Neural cell (in vitro differentiated cells): ENCODE measurements at regions not wholly inside any gene's neighbourhood (a gene's known extent, or its start where the extent isn't known, plus 50 kb on each side); places are given as distances from the start of the nearest gene placed in this dataset.

Source experiments
- H2AFZ ChIP-seq: fragments of 200-600, 300-800 bp; sonication (generic), shearing (Covaris generic); 2 replicates; pipeline ENCODE4 v1.6.0; 2014; ENCODE audit warnings: low read depth, mild to moderate bottlenecking, antibody characterized with exemption, low read length, moderate library complexity
- H3F3A ChIP-seq: fragments of 200-600 bp; shearing (Covaris generic); 2 replicates; pipeline ENCODE4 v1.6.1; 2016; ENCODE audit warnings: mild to moderate bottlenecking, moderate library complexity, mixed read lengths, antibody characterized with exemption, low read length; ENCODE audit not compliant: insufficient read depth, poor library complexity, severe bottlenecking
- H3K27ac ChIP-seq: fragments of 200-600, 300-800 bp; sonication (generic), shearing (Covaris generic); 2 replicates; pipeline ENCODE4 v1.5.1; 2014; ENCODE audit warnings: mild to moderate bottlenecking, low read length, moderate library complexity
- H3K27me3 ChIP-seq: fragments of 300-800, 200-600 bp; sonication (generic), shearing (Covaris generic); 2 replicates; pipeline ENCODE4 v1.6.0; 2014; ENCODE audit warnings: mild to moderate bottlenecking, low read depth, low read length, moderate library complexity; ENCODE audit not compliant: insufficient read depth
- H3K36me3 ChIP-seq: fragments of 300-800, 200-600 bp; sonication (generic), shearing (Covaris generic); 2 replicates; pipeline ENCODE4 v1.5.1; 2014; ENCODE audit warnings: mild to moderate bottlenecking, antibody characterized with exemption, low read length, moderate library complexity; ENCODE audit not compliant: insufficient read depth
- H3K4me2 ChIP-seq: fragments of 300-800, 200-600 bp; sonication (generic), shearing (Covaris generic); 2 replicates; pipeline ENCODE4 v1.6.0; 2014; ENCODE audit warnings: mild to moderate bottlenecking, low read length
- H3K4me3 ChIP-seq: fragments of 300-800, 200-600 bp; sonication (generic), shearing (Covaris generic); 2 replicates; pipeline ENCODE4 v1.5.1; 2014; ENCODE audit warnings: mild to moderate bottlenecking, low read length, moderate library complexity
- H3K79me2 ChIP-seq: fragments of 200-600 bp; shearing (Covaris generic); replicated peaks from 2 replicates; pipeline ENCODE4 v1.6.0; 2014; ENCODE audit warnings: mild to moderate bottlenecking, low read length, moderate library complexity; ENCODE audit not compliant: insufficient read depth
- H3K9ac ChIP-seq: fragments of 300-800, 200-600 bp; sonication (generic), shearing (Covaris generic); 2 replicates; pipeline ENCODE4 v1.6.1; 2016; ENCODE audit warnings: mild to moderate bottlenecking, low read length, mixed read lengths
- H3K9me2 ChIP-seq: fragments of 200-600 bp; shearing (Covaris generic); 2 replicates; pipeline ENCODE4 v1.6.1; 2016; ENCODE audit warnings: mild to moderate bottlenecking, low read length, mixed read lengths; ENCODE audit not compliant: insufficient read depth
- H3K9me3 ChIP-seq: fragments of 200-600, 300-800 bp; sonication (generic), shearing (Covaris generic); 2 replicates; pipeline ENCODE4 v1.6.1; 2016; ENCODE audit warnings: mild to moderate bottlenecking, mixed run types, low read length, moderate library complexity, mixed read lengths
- H4K20me1 ChIP-seq: fragments of 200-600 bp; shearing (Covaris generic); 2 replicates; pipeline ENCODE4 v1.6.1; 2016; ENCODE audit warnings: mild to moderate bottlenecking, mixed run types; ENCODE audit not compliant: insufficient read depth
- EP300 ChIP-seq: fragments of 450-650 bp; conservative IDR thresholded peaks from 2 replicates; pipeline ENCODE4 v1.6.1; 2014; ENCODE audit warnings: antibody characterized with exemption, mild to moderate bottlenecking, moderate library complexity; ENCODE audit not compliant: poor library complexity, severe bottlenecking
- EZH2 ChIP-seq: fragments of 200-600, 300-800 bp; shearing (Covaris generic), sonication (generic); IDR thresholded peaks from 2 replicates; pipeline ENCODE4 v1.6.1; 2014; ENCODE audit warnings: antibody characterized with exemption, low read length, borderline replicate concordance, mild to moderate bottlenecking; ENCODE audit not compliant: insufficient read depth, poor library complexity, severe bottlenecking
- MXI1 ChIP-seq: fragments of 450-650 bp; conservative IDR thresholded peaks from 2 replicates; pipeline ENCODE4 v1.6.1; 2014; ENCODE audit warnings: antibody characterized with exemption, mild to moderate bottlenecking; ENCODE audit not compliant: poor library complexity, severe bottlenecking
- POLR2AphosphoS5 ChIP-seq: IDR thresholded peaks from 2 replicates; pipeline ENCODE4 v1.6.1; 2012
- RAD21 ChIP-seq: fragments of 450-650 bp; conservative IDR thresholded peaks from 2 replicates; pipeline ENCODE4 v1.6.1; 2014; ENCODE audit warnings: antibody characterized with exemption, mild to moderate bottlenecking, moderate library complexity
- SMC3 ChIP-seq: fragments of 450-650 bp; conservative IDR thresholded peaks from 2 replicates; pipeline ENCODE4 v1.6.1; 2014; ENCODE audit warnings: antibody characterized with exemption, mild to moderate bottlenecking, moderate library complexity; ENCODE audit not compliant: poor library complexity
- TAF1 ChIP-seq: IDR thresholded peaks from 2 replicates; pipeline ENCODE4 v1.6.1; 2012; ENCODE audit warnings: low read depth
- TF ChIP-seq, protein P1 (sequence below): fragments of 450-650 bp; IDR thresholded peaks from 2 replicates; pipeline ENCODE4 v1.5.1; 2014; ENCODE audit warnings: antibody characterized with exemption, mild to moderate bottlenecking, moderate library complexity; ENCODE audit not compliant: poor library complexity, severe bottlenecking
- TF ChIP-seq, protein P2 (sequence below): IDR thresholded peaks from 2 replicates; pipeline ENCODE4 v1.6.1; 2012; ENCODE audit warnings: borderline replicate concordance

DNA sequence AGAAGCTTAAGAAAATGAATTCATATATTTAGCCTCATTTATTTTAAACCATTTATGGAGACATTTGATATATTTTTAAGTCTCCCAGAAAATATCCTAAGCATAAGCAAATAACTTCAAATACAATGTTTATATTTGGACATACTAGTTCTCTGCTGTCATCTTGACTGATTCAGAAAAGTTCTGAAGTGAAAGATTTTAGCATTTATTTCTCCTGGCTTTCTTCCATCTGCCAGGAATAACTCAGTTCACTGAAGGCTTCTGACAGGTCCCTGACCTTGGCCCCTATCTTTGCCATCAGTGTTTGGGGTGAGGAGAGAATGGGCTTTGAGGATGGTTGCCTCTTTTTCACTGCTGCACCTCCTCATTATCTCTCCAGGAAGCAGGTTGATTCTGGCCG lies 115.7 kb downstream of the SLIT2 start:
- Histone ChIP-seq H3K4me3 (no peak overlapping the region), H2AFZ (no peak overlapping the region), H3K9me3 (no peaks in the 10 kb centered on the region), H3K36me3 (no peaks in the 10 kb centered on the region), H3F3A (no peaks in the 10 kb centered on the region), H4K20me1 (no peaks in the 10 kb centered on the region), H3K27ac (no peak overlapping the region), H3K4me2 (no peak overlapping the region), H3K9me2 (no peaks in the 10 kb centered on the region), H3K27me3 (no peaks in the 10 kb centered on the region), H3K79me2 (no peaks in the 10 kb centered on the region), H3K9ac (no peak overlapping the region)
- no peak for TF ChIP-seq POLR2AphosphoS5
- TF ChIP-seq EZH2: no peak
- TF ChIP-seq RAD21: no peak
- no peak for TF ChIP-seq EP300
- no peak for TF ChIP-seq TAF1
- TF ChIP-seq, protein P1, sequence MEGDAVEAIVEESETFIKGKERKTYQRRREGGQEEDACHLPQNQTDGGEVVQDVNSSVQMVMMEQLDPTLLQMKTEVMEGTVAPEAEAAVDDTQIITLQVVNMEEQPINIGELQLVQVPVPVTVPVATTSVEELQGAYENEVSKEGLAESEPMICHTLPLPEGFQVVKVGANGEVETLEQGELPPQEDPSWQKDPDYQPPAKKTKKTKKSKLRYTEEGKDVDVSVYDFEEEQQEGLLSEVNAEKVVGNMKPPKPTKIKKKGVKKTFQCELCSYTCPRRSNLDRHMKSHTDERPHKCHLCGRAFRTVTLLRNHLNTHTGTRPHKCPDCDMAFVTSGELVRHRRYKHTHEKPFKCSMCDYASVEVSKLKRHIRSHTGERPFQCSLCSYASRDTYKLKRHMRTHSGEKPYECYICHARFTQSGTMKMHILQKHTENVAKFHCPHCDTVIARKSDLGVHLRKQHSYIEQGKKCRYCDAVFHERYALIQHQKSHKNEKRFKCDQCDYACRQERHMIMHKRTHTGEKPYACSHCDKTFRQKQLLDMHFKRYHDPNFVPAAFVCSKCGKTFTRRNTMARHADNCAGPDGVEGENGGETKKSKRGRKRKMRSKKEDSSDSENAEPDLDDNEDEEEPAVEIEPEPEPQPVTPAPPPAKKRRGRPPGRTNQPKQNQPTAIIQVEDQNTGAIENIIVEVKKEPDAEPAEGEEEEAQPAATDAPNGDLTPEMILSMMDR: no peak
- TF ChIP-seq MXI1: no peak
- TF ChIP-seq SMC3: no peak
- TF ChIP-seq, protein P2, sequence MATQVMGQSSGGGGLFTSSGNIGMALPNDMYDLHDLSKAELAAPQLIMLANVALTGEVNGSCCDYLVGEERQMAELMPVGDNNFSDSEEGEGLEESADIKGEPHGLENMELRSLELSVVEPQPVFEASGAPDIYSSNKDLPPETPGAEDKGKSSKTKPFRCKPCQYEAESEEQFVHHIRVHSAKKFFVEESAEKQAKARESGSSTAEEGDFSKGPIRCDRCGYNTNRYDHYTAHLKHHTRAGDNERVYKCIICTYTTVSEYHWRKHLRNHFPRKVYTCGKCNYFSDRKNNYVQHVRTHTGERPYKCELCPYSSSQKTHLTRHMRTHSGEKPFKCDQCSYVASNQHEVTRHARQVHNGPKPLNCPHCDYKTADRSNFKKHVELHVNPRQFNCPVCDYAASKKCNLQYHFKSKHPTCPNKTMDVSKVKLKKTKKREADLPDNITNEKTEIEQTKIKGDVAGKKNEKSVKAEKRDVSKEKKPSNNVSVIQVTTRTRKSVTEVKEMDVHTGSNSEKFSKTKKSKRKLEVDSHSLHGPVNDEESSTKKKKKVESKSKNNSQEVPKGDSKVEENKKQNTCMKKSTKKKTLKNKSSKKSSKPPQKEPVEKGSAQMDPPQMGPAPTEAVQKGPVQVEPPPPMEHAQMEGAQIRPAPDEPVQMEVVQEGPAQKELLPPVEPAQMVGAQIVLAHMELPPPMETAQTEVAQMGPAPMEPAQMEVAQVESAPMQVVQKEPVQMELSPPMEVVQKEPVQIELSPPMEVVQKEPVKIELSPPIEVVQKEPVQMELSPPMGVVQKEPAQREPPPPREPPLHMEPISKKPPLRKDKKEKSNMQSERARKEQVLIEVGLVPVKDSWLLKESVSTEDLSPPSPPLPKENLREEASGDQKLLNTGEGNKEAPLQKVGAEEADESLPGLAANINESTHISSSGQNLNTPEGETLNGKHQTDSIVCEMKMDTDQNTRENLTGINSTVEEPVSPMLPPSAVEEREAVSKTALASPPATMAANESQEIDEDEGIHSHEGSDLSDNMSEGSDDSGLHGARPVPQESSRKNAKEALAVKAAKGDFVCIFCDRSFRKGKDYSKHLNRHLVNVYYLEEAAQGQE: no peak

DNA sequence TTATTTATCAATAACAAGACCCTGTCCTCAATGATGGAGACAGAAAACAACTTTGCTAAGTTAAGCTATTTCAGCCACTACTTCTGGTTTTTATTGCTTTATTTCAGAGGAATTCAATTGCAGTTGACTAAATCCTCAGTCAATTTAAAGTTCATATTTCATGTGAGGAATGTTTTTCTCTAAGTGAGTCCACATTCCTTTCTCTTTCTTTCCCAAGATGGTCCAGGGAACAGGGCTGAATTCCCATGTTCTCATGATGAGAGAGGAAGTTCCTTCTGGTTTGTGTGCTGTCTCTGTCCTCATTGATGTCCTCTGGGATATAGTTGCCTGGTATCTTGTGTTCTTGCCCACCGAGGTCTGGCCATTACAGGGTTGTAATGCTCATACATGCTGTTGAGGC lies 117.2 kb downstream of the SLIT2 start:
- Histone ChIP-seq H3K9me3 (no peaks in the 10 kb centered on the region), H2AFZ (no peak overlapping the region), H3K4me3 (no peak overlapping the region), H4K20me1 (no peaks in the 10 kb centered on the region), H3K4me2 (no peak overlapping the region), H3K36me3 (no peaks in the 10 kb centered on the region), H3K27me3 (no peaks in the 10 kb centered on the region), H3K79me2 (no peaks in the 10 kb centered on the region), H3K9ac (no peak overlapping the region), H3K27ac (no peak overlapping the region), H3K9me2 (no peaks in the 10 kb centered on the region), H3F3A (no peaks in the 10 kb centered on the region)
- TF ChIP-seq MXI1 (no peak), TAF1 (no peak), EZH2 (no peak), SMC3 (no peak), RAD21 (no peak), EP300 (no peak), POLR2AphosphoS5 (no peak)
- TF ChIP-seq, protein P1: no peak
- TF ChIP-seq, protein P2: no peak
